ENCODE measurements at regions not wholly inside any gene's neighbourhood (a gene's known extent, or its start where the extent isn't known, plus 50 kb on each side); places are given as distances from the start of the nearest gene placed in this dataset.
"Not testable (repeated sequence)": the region's sequence is repeated elsewhere in the genome, so short reads cannot be mapped to it uniquely, and the experiment has no call there.

DNA sequence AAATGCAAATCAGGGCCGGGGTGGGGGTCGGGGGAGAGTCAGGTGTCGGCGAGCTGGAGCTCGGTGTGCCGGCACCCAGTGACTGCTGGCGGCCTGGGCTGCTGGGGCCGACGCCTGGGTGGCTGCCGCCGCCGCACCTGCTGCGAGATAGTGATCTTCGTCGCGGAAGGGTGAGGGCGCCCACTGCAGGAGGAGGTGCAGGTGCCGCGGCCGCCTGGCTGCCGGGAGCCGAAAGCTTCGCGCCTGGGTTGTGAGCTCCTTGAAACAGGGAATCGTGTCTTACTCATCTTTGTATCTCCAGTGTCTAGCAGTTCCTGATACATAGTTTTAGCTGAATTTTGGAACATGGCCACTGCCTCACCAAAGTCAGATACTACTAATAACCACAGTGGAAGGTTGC, 64.0 kb upstream of the CPOX start:
- TF ChIP-seq, protein P1, sequence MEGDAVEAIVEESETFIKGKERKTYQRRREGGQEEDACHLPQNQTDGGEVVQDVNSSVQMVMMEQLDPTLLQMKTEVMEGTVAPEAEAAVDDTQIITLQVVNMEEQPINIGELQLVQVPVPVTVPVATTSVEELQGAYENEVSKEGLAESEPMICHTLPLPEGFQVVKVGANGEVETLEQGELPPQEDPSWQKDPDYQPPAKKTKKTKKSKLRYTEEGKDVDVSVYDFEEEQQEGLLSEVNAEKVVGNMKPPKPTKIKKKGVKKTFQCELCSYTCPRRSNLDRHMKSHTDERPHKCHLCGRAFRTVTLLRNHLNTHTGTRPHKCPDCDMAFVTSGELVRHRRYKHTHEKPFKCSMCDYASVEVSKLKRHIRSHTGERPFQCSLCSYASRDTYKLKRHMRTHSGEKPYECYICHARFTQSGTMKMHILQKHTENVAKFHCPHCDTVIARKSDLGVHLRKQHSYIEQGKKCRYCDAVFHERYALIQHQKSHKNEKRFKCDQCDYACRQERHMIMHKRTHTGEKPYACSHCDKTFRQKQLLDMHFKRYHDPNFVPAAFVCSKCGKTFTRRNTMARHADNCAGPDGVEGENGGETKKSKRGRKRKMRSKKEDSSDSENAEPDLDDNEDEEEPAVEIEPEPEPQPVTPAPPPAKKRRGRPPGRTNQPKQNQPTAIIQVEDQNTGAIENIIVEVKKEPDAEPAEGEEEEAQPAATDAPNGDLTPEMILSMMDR (conservative IDR thresholded peaks at IDR 0.05) = peak; percentile 72
- H3K27ac ChIP-seq = no peak overlapping the region

DNA sequence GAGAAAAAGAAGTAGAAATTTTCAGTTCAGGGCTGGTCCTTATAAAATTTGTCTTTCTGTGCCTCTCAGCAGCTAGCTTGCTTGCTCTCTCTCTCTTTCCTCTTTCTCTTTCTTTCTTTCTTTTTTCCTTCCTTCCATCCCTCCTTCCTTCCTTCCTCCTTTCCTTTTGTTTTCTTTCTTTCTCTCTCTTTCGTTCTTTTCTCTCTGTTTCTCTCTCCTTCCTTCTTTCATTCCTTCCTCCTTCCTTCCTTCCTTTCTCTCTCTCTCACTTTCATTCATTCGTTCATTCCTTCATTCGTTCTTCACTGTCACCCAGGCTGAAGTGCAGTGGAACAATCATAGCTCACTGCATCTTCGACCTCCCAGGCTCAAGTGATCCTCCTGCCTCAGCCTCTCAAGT, 69.3 kb upstream of the CPOX start:
- TF ChIP-seq, protein P1 (conservative IDR thresholded peaks at IDR 0.05) = no peak
- no peak overlapping the region for H3K27ac ChIP-seq

- H3K27ac ChIP-seq = no peak overlapping the region
- TF ChIP-seq, protein P1 (conservative IDR thresholded peaks at IDR 0.05) = no peak
Measured at GRCh38 chr3:98670020-98670419, 76.6 kb upstream of the CPOX start.

GRCh38 chr3:98679986-98680385, 83.2 kb upstream of the ST3GAL6 start:
- no peak overlapping the region for H3K27ac ChIP-seq
- TF ChIP-seq, protein P1 (conservative IDR thresholded peaks at IDR 0.05) = no peak

GRCh38 chr3:98680723-98681122, 82.4 kb upstream of the ST3GAL6 start:
- H3K27ac ChIP-seq = no peak overlapping the region
- TF ChIP-seq, protein P1 (conservative IDR thresholded peaks at IDR 0.05) = no peak

- TF ChIP-seq, protein P1 (conservative IDR thresholded peaks at IDR 0.05) = no peak
- H3K27ac ChIP-seq = no peak overlapping the region
Measured at GRCh38 chr3:98681486-98681885, 81.7 kb upstream of the ST3GAL6 start.

DNA sequence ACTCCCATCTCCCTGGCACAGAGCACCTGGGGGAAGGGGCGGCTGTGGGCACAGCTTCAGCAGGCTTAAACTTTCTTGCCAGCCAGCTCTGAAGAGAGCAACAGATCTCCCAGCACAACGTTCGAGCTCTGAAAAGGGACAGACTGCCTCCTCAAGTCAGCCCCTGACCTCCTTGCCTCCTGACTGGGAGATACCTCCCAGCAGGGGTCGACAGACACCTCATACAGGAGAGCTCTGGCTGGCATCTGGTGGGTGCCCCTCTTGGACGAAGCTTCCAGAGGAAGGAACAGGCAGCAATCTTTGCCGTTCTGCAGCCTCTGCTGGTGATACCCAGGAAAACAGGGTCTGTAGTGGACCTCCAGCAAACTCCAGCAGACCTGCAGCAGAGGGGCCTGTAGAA, 80.7 kb upstream of the ST3GAL6 start:
- not testable (repeated sequence) for H3K27ac ChIP-seq

DNA sequence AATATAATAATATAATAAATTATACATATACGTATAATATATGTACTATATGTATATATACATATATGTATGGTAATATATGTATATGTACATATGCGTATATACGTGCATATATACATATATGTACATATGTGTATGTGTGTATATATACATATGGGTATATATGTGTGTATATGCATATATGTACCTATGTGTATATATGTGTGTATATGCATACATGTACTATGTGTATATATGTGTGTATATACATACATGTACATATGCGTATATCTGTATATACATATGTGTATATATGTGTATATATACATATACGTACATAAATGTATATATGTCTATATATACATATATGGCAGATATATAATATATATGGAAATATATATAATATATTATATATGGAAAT, 74.8 kb upstream of the ST3GAL6 start:
- no peak overlapping the region for H3K27ac ChIP-seq
- TF ChIP-seq, protein P1 (conservative IDR thresholded peaks at IDR 0.05) = no peak
